Muscle layer of duodenum (tissue), 2 donors: ENCODE measurements at regions not wholly inside any gene's neighbourhood (a gene's known extent, or its start where the extent isn't known, plus 50 kb on each side); places are given as distances from the start of the nearest gene placed in this dataset.

Experiments used
- H3K27ac ChIP-seq: one replicate; pipeline ENCODE4 v1.7.0; 2013; ENCODE audit warnings: mild to moderate bottlenecking, low read length
- H3K27me3 ChIP-seq: one replicate; pipeline ENCODE4 v1.7.0; 2013; ENCODE audit warnings: low read depth, mild to moderate bottlenecking, control low read depth, low read length
- H3K36me3 ChIP-seq, 2 donors: one replicate each; pipeline ENCODE4 v1.7.0; 2013; ENCODE audit warnings: low read length in 2 of 2, control low read depth in 1 of 2, mild to moderate bottlenecking in 1 of 2; ENCODE audit not compliant: insufficient read depth in 2 of 2, control insufficient read depth in 1 of 2
- H3K4me1 ChIP-seq, 2 donors: one replicate each; pipeline ENCODE4 v1.7.0; 2013; ENCODE audit warnings: low read length in 2 of 2, mild to moderate bottlenecking in 2 of 2, control low read depth in 1 of 2, moderate library complexity in 1 of 2; ENCODE audit not compliant: insufficient read depth in 2 of 2, control insufficient read depth in 1 of 2
- H3K4me3 ChIP-seq, 2 donors: one replicate each; pipeline ENCODE4 v1.7.0; 2013; ENCODE audit warnings: low read length in 2 of 2, low read depth in 1 of 2, mild to moderate bottlenecking in 1 of 2
- H3K9me3 ChIP-seq, 2 donors: one replicate each; pipeline ENCODE4 v1.7.0; 2013; ENCODE audit warnings: low read length in 2 of 2, control low read depth in 1 of 2, mild to moderate bottlenecking in 1 of 2; ENCODE audit not compliant: control insufficient read depth in 1 of 2
- donor health status: healthy.

DNA sequence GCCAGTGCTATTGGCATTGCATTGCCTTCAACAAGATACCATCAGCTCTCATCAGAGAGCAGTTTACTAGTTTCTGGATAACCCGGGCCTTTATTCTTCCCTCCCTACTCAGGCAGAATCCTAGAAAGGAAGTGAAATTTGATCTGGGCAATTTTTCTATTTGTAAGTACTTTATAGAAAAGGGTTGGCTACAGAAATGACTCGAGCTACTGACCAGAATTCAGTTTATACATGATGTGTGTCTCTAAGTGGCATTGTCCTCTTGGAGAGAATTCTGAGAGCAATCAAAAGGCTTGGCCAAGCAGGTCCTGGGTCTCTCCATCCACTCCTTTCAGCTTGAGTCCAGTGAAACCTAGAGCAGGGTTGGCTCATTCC lies 192.7 kb upstream of the LEF1 start:
- Histone ChIP-seq H3K27me3 (no peaks in the 10 kb centered on the region), H3K36me3 (no peaks in the 10 kb centered on the region), H3K4me3 (no peak overlapping the region), H3K9me3 (no peaks in the 10 kb centered on the region), H3K4me1 (peaks cover 0 to 8% of the 10 kb centered on the region in 2 donors), H3K27ac (no peak overlapping the region)

DNA sequence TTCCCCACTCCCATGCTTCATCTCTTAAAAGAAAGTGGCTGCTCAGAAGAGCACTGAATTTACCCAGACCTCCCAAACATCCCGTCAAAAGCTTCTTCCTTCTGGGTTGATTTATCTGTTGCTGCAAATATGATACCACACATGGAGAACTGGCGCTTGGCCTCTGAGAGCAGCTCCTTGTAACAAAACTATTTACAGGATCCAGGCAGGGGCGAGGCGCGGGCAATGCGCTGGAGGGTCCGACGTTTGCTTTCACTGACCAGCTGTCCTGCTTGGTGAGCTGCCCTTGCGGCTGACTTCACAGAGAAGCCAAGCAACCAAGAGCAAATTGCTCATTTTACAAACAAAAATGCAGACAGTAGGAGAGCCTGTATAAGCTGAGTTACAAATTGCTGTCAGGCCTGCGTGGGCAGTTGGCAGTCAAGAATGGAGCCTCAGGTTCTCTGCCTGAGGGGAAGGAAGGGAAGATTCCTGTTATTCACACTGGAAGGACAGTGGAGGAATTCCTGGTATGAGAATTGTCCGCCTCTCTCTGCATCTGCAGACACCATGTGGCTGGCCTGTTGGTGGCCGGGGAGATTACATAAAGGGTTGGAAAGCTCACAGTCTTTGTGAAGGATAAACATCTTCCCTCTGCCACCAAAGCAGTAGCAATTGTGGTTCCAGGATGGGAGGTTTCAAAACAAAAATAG lies 192.2 kb upstream of the LEF1 start:
- Histone ChIP-seq H3K4me3 (no peak overlapping the region), H3K27ac (no peak overlapping the region), H3K9me3 (no peaks in the 10 kb centered on the region), H3K36me3 (no peaks in the 10 kb centered on the region), H3K27me3 (no peaks in the 10 kb centered on the region), H3K4me1 (peaks cover 0 to 8% of the 10 kb centered on the region in 2 donors)

DNA sequence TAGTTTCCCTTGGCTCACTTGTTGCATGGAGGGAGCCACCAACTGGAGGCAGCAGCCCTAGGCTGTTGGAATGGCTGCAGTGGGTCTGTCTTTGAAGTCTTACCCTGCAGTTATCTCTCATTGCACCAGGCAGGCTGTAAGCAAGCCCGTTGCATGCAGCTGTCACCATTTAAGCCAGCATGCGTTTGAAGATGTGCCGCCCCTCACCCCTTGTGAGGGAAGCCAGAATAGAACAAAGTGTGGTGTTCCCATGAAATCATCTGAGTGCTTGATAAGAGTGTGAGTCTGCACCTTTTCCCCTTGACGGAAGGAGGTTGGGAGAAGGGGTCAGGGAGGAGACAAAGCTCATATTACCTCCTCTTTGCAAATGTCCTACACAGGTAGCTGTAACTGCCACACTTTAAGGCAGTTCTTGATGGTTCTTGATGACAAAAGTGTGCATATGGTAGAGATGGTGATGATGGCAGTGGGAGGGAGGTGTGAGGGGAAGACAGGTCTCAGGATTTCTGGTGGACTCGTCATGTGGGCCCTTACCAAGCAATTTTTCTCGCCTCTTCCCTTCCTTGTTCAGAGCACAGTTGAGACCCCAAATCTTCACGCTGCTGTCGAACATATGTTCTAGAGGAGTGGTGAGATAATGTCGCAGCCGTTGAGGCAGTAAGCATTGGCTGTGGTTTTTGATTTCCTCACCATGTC lies 191.4 kb upstream of the LEF1 start:
- Histone ChIP-seq H3K4me1 (peaks cover 0 to 8% of the 10 kb centered on the region in 2 donors), H3K27ac (no peak overlapping the region), H3K27me3 (no peaks in the 10 kb centered on the region), H3K9me3 (no peaks in the 10 kb centered on the region), H3K4me3 (no peak overlapping the region), H3K36me3 (no peaks in the 10 kb centered on the region)

DNA sequence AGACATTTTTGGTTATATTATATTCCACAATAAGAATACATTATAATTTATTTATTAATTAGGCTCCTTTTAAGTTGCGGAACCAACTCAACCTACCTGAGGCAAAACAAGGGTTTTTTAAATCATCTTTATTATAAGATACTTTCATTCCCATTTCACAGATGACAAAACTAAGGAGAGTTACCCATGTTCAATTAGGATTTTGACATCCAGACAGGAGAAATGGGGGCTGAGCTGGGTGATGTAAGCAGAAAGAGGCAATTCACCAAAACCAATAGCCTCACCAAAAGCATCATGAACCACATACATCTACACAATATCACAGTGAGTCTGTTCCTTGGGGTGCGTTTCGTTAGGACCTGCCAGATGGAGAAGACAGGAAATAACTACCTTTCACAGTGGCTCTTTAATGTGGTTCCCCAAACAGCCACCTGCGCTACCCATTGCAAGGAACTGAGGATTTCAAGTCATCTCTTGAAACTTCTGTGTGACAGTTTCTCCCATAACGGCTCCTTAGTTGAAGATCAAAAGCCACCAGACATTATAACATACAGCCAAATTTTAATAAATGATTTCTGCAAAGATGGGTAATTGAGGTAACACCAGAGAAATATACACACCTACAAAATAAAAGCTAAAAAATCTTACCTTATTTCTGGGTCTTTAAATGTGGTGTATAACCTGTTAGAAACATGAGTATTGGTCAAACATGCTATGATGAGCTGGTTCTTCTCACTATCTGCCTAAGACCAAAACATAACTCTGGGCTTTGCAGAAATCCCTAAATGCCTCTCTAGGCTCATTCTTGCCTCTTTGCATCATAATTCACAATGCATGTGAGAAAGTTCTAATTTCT lies 190.6 kb upstream of the LEF1 start:
- Histone ChIP-seq H3K27ac (no peak overlapping the region), H3K27me3 (no peaks in the 10 kb centered on the region), H3K9me3 (no peaks in the 10 kb centered on the region), H3K4me3 (no peak overlapping the region), H3K36me3 (no peaks in the 10 kb centered on the region), H3K4me1 (peaks cover 0 to 8% of the 10 kb centered on the region in 2 donors)

DNA sequence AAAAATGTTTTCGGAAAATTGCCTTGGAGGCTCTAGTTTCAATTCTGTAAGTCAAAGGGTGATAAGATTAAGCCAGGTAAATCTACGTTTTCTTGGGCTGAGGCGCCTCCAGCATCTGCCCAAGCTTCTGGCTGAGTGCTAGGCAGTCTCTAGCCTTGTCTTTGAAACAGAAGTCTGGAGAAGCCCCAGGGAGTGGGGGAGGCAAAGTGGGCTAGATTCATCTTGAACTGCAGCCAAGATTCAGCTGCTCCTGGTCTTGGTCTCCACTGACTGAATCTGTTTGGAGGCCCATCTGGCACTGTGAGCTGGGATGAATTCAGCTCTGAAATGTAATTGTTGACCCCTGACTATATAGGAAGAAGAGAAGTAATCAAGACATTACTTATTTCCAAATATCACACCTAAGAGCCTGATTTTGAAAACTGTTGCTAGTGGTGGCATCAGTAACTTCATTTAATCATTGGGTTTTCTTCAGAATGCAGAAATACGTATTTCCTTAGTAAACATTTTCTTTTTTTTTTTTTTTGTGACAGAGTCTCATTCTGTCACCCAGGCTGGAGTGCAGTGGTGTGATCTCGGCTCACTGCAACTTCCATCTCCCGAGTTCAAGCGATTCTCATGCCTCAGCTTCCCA lies 187.3 kb upstream of the LEF1 start:
- H3K36me3 ChIP-seq = no peaks in the 10 kb centered on the region
- H3K27me3 ChIP-seq = no peaks in the 10 kb centered on the region
- H3K4me3 ChIP-seq = no peak overlapping the region
- peaks cover 5 to 8% of the 10 kb centered on the region in 2 donors for H3K4me1 ChIP-seq
- H3K9me3 ChIP-seq = no peaks in the 10 kb centered on the region
- no peak overlapping the region for H3K27ac ChIP-seq

DNA sequence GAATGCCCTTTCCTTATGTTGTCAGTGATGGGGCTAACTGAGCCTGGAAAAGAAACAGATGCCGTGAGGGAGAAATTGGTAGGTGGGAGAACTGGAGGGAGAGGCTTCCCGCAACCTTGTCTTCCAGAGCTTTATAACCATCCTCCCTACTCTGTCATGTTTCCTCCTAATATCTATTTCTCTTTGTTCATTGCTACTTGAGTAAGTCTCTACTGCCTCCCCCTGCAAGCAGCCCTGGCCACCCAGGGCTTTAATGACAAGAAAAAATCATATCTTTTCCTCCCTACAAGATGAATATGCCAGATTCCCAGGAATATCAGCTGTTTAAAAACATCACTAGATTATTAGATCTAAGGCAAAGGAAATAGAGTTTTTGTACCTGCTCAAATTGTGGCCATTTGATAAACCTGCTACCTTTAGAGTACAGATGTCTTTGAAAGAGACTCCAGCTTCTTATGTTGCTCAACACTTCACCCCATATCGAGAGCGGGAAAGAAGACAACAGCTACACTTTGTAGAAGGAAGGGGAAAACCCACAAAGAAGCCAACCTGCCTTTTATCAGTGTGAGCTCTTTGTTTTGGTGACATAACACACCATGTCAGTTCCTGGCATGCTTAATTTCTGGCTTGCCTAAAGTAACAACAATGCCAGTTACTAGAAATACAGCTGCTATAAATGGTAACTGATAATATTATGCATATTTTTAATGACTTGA lies 186.6 kb upstream of the LEF1 start:
- H3K36me3 ChIP-seq = no peaks in the 10 kb centered on the region
- no peak overlapping the region for H3K4me3 ChIP-seq
- no peaks in the 10 kb centered on the region for H3K27me3 ChIP-seq
- no peak overlapping the region for H3K27ac ChIP-seq
- H3K4me1 ChIP-seq = peaks cover 2 to 5% of the 10 kb centered on the region in 2 donors
- H3K9me3 ChIP-seq = no peaks in the 10 kb centered on the region

DNA sequence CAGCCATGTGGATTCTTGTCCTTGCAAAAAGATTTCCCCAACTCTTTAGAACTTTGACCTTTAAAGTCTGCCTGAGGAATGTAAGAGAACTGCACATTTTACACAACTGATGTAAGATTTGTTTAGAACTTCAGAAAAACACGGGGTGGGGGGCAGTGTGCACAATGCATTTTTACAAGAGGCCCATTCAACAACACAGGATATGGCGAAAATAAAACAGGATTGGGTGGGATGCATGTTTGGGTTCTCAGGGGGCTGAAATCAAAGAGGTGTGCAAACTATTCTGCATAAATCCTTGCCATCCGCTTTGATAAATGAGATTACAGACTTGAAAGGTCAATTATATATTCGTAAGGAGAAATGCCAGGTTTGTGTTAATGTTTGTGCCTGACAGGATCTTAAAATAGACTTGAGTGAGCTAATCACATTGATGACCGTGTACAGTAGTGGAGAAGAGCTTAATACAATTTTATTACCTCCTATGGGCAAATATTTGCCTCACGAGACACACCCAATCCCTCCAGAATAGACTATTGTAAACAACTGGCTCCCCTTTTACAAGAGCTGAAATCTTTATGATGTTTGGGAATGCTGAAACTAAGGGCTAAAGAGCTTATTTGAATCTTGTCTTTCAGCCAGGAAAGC lies 184.1 kb upstream of the LEF1 start:
- Histone ChIP-seq H3K9me3 (no peaks in the 10 kb centered on the region), H3K36me3 (no peaks in the 10 kb centered on the region), H3K4me1 (peaks cover 0 to 5% of the 10 kb centered on the region in 2 donors), H3K27me3 (no peaks in the 10 kb centered on the region), H3K4me3 (no peak overlapping the region), H3K27ac (no peak overlapping the region)

DNA sequence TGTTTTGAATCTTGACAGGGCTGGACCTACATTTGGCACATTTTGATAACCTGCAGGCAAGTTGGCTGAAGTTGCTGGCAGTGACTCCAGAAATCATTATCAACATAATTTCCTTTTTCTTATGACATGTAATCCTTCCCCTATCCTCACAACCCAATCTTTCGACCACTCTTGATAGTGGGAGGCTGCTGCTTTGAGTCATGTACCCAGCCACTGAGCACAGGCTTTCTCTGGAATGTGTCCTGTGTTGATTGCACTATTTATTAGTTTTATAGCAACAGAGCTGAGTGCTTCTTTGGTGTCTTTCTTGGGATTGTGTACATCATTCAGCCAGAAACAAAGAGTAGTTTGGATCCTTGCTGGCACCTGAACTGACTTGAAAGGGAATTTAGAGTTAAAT lies 183.1 kb upstream of the LEF1 start:
- Histone ChIP-seq H3K36me3 (no peaks in the 10 kb centered on the region), H3K4me1 (peaks cover 0 to 5% of the 10 kb centered on the region in 2 donors), H3K9me3 (no peaks in the 10 kb centered on the region), H3K27ac (no peak overlapping the region), H3K27me3 (no peaks in the 10 kb centered on the region), H3K4me3 (no peak overlapping the region)

DNA sequence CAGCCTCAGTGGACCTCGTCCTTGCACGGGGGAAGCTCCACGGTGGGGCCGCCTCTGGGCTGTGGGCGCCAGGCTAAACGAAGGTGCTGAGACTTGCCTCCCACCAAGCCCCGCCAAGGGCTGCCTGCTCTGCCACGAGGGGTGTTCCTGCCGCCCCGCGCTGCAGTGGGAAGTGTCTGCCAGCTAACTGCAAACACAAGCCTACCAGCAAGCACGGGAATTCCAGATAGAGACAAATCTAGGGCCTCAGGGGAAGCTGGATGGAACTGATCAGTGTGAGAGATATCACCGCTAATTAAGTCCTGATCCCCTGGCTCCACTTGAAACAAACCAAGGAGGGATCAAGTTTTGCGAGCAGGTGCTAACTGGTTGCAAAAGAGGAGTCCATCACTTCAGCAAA lies 181.6 kb upstream of the LEF1 start:
- Histone ChIP-seq H3K27ac (no peak overlapping the region), H3K4me1 (peaks cover 0 to 5% of the 10 kb centered on the region in 2 donors), H3K4me3 (no peak overlapping the region), H3K27me3 (no peaks in the 10 kb centered on the region), H3K9me3 (no peaks in the 10 kb centered on the region), H3K36me3 (no peaks in the 10 kb centered on the region)

DNA sequence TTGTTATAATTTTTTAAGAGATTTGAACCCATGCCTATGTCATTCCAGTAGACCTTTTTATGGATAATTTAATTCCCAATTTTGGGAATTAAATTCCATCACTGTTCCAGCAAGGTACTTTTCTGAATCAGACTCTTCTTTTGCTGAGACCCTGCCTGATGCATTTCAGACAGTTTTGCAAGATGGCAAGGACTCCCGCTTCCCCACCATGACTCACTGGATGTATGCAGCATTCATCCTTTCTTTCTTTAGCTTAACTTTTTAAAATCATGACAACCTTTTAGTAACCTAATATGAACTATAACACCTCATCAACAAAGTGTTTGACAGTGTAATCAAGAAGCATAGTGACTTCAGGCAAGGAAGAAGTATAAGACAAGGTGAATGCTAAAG lies 178.1 kb upstream of the LEF1 start:
- Histone ChIP-seq H3K27me3 (no peaks in the 10 kb centered on the region), H3K36me3 (no peaks in the 10 kb centered on the region), H3K9me3 (no peaks in the 10 kb centered on the region), H3K27ac (no peak overlapping the region), H3K4me1 (no peaks in the 10 kb centered on the region), H3K4me3 (no peak overlapping the region)
